ENCODE measurements at regions not wholly inside any gene's neighbourhood (a gene's known extent, or its start where the extent isn't known, plus 50 kb on each side); places are given as distances from the start of the nearest gene placed in this dataset.

DNA sequence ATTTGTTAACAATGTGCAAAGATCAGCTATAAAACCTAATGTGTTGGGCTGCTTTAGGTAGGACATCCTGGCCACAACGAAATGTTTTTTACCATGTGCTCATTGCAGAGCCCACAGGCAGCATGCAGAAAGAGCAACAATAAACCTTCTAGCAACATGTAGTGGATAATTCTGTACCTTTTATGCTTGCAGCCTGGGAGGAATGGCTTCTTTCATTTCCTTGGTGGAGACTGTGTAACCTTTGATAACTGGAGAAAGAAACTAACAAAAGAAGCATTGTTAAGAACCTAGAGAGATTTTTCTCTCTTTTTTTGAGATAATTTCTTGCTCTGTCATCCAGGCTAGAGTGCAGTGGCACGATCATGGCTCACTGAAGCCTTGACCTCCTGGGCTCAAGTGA lies 225.5 kb upstream of the PRICKLE1 start:
- TF ChIP-seq, protein P1, sequence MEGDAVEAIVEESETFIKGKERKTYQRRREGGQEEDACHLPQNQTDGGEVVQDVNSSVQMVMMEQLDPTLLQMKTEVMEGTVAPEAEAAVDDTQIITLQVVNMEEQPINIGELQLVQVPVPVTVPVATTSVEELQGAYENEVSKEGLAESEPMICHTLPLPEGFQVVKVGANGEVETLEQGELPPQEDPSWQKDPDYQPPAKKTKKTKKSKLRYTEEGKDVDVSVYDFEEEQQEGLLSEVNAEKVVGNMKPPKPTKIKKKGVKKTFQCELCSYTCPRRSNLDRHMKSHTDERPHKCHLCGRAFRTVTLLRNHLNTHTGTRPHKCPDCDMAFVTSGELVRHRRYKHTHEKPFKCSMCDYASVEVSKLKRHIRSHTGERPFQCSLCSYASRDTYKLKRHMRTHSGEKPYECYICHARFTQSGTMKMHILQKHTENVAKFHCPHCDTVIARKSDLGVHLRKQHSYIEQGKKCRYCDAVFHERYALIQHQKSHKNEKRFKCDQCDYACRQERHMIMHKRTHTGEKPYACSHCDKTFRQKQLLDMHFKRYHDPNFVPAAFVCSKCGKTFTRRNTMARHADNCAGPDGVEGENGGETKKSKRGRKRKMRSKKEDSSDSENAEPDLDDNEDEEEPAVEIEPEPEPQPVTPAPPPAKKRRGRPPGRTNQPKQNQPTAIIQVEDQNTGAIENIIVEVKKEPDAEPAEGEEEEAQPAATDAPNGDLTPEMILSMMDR (IDR thresholded peaks at IDR 0.05) = no peak

DNA sequence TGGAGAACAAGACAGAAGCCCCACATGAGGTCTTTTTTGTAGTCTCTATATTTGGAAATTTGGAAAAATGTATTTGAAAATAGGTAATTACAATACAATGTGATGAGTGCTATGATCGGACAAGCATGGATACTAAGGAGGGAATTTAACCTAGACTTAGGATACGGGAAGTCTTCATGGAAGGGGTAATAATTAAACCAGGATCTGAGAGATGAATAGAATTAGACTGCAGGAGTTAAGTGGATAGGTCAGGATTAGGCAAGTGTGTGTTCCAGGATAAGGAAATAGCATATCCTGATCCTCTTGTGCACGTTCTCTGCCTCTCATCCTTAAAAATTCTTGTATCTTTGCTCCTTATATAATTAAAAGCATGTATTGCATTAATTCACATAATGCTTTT lies 223.3 kb upstream of the PRICKLE1 start:
- Histone ChIP-seq H3K4me1 (no peaks in the 10 kb centered on the region), H3K27me3 (no peaks in the 10 kb centered on the region), H3K9me3 (no peaks in the 10 kb centered on the region), H3K4me3 (no peak overlapping the region), H3K36me3 (no peaks in the 10 kb centered on the region), H3K27ac (no peak overlapping the region)
- TF ChIP-seq POLR2A (IDR thresholded peaks at IDR 0.05) = no peak
- TF ChIP-seq, protein P1 (IDR thresholded peaks at IDR 0.05) = no peak
- no peak for DNase-seq

More for the DNA sequence above, 225.5 kb upstream of the PRICKLE1 start:
- Histone ChIP-seq H3K4me3 (no peak overlapping the region), H3K36me3 (no peaks in the 10 kb centered on the region), H3K4me1 (no peaks in the 10 kb centered on the region), H3K27ac (no peak overlapping the region), H3K27me3 (no peaks in the 10 kb centered on the region), H3K9me3 (no peaks in the 10 kb centered on the region)
- no peak for DNase-seq

DNA sequence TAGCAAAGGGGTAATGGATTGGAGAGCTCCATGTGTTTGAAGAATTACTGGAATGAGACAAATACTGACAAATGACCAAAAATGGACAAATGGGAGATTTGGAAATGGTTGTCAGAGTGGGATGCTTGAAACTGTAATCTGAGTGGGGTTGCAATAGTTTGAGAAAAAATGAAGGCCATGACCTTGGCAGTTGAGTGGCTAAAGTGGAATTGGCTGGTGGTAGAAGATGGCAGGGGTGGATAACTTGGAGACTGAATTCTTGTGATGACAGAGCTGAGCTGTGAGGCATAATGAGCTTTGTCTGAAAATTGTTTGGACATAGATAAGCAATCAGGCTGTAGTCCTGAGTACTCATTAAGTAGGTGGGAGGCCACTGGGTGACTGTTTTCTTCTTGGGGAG lies 222.5 kb upstream of the PRICKLE1 start:
- H3K4me3 ChIP-seq = no peak overlapping the region
- H3K9me3 ChIP-seq = no peaks in the 10 kb centered on the region
- no peak for TF ChIP-seq POLR2A (IDR thresholded peaks at IDR 0.05)
- TF ChIP-seq, protein P1 (IDR thresholded peaks at IDR 0.05) = no peak
- H3K27me3 ChIP-seq = no peaks in the 10 kb centered on the region
- no peaks in the 10 kb centered on the region for H3K36me3 ChIP-seq
- no peak for DNase-seq
- no peak overlapping the region for H3K27ac ChIP-seq
- H3K4me1 ChIP-seq = no peaks in the 10 kb centered on the region

DNA sequence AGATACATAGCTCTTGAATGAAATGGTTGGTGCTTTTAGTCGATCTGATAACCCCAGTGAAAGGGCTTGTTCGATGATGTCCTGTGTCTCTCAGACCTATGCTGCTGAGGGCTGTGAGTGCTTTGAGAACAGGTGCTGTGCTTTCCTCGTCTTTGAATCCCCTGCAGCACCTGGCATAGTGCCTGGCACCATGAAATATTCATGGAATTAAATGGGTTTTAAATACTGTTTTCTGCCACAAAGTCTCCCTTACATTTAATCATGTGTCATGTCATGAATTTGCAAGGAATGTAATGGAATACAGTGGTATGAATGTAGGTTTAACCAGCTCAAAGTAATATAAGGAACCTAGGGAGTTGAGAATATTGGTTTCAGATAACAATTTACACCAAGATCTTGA lies 220.5 kb upstream of the PRICKLE1 start:
- Histone ChIP-seq H3K4me1 (no peaks in the 10 kb centered on the region), H3K9me3 (no peaks in the 10 kb centered on the region), H3K27ac (no peak overlapping the region), H3K4me3 (no peak overlapping the region), H3K27me3 (no peaks in the 10 kb centered on the region), H3K36me3 (no peaks in the 10 kb centered on the region)
- TF ChIP-seq POLR2A (IDR thresholded peaks at IDR 0.05) = no peak
- TF ChIP-seq, protein P1 (IDR thresholded peaks at IDR 0.05) = no peak
- DNase-seq = no peak

DNA sequence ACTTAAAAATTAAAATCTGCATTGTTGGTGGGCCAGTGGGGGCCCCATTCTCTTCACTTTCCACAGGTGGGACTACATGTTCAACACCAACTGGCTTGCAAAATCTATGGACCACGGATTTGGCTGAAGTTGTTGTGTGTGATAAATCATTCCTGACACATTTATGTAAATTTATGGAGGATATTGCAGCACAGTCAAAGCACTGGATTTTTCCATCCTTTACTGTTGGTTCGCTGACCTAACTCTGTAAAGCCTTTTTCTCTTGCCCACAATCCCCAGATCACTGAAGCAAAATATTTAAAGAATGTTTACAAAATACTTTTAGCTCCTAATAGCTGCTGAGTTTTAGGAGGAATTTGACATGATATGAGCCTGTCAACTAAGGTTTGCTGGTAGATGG lies 219.7 kb upstream of the PRICKLE1 start:
- H3K27ac ChIP-seq = no peak overlapping the region
- TF ChIP-seq, protein P1 (IDR thresholded peaks at IDR 0.05) = no peak
- TF ChIP-seq POLR2A (IDR thresholded peaks at IDR 0.05) = no peak

DNA sequence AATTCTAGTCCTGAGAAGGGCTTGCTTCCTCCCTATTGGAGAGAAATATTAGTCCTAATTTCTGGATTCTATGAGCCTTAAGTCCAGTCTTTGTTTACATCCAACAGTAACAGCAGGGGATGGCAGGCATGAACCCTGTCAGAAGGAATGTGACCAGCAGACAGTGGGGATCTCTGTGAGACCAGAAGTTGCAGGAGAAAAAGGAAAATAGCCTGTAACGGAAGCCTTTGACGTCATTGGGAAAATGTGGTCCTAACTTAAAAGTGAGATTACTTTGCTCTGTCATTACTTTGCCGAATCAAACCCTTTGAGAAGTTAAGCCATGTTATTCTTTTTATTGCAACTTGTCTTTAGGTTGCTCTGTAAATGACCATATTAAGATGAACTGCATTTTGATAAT lies 218.2 kb upstream of the PRICKLE1 start:
- H3K9me3 ChIP-seq = no peaks in the 10 kb centered on the region
- no peak for TF ChIP-seq POLR2A (IDR thresholded peaks at IDR 0.05)
- TF ChIP-seq, protein P1 (IDR thresholded peaks at IDR 0.05) = no peak
- H3K27me3 ChIP-seq = no peaks in the 10 kb centered on the region
- no peak overlapping the region for H3K27ac ChIP-seq
- H3K36me3 ChIP-seq = no peaks in the 10 kb centered on the region
- H3K4me1 ChIP-seq = no peaks in the 10 kb centered on the region
- no peak for DNase-seq
- H3K4me3 ChIP-seq = no peak overlapping the region

More for the DNA sequence above, 219.7 kb upstream of the PRICKLE1 start:
- DNase-seq = no peak
- no peaks in the 10 kb centered on the region for H3K9me3 ChIP-seq
- no peaks in the 10 kb centered on the region for H3K4me1 ChIP-seq
- H3K4me3 ChIP-seq = no peak overlapping the region
- no peaks in the 10 kb centered on the region for H3K27me3 ChIP-seq
- H3K36me3 ChIP-seq = no peaks in the 10 kb centered on the region

All from Peyer's patch (tissue), 4 donors.